GM12874 (cell line): ENCODE measurements at regions not wholly inside any gene's neighbourhood (a gene's known extent, or its start where the extent isn't known, plus 50 kb on each side); places are given as distances from the start of the nearest gene placed in this dataset.

Source experiments
- TF ChIP-seq, protein P1 (sequence below): IDR thresholded peaks from 2 replicates; pipeline ENCODE4 v1.5.1; 2011; ENCODE audit warnings: low read depth, mild to moderate bottlenecking, control low read depth, low read length, moderate library complexity; ENCODE audit not compliant: insufficient read depth

DNA sequence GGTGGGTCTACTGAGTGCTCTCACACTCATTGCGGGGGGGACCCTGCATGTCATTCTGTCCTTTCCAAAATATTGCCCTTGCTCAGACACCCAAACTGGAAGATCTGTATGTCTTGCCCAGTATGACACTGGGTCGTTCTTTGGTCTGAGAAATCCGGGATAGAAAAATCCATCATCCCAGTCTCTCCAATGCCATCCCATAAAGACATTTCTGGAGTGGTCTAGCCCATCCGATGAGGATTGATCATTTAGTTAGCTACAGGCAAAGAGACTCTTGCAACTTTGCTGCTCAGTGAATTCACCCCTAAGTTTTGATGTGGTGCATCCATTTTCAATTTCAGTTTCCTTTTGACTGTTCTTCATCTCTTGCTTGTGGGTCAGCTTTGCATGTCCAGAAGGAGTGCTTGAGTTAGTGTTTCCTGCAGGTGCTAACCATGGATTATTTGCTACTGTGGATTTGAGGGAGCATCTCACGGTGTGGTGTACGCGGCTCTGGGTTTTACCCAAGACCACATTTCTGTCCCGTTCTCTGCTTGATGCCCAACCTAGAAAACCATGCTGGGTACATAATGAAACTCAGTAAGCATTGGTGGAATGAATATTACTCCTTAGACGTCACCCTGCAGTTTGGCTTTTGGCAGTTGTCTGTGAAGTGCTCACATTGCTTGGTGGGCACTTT is 247.0 kb upstream of the MKI67 start:
- TF ChIP-seq, protein P1, sequence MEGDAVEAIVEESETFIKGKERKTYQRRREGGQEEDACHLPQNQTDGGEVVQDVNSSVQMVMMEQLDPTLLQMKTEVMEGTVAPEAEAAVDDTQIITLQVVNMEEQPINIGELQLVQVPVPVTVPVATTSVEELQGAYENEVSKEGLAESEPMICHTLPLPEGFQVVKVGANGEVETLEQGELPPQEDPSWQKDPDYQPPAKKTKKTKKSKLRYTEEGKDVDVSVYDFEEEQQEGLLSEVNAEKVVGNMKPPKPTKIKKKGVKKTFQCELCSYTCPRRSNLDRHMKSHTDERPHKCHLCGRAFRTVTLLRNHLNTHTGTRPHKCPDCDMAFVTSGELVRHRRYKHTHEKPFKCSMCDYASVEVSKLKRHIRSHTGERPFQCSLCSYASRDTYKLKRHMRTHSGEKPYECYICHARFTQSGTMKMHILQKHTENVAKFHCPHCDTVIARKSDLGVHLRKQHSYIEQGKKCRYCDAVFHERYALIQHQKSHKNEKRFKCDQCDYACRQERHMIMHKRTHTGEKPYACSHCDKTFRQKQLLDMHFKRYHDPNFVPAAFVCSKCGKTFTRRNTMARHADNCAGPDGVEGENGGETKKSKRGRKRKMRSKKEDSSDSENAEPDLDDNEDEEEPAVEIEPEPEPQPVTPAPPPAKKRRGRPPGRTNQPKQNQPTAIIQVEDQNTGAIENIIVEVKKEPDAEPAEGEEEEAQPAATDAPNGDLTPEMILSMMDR = no peak

DNA sequence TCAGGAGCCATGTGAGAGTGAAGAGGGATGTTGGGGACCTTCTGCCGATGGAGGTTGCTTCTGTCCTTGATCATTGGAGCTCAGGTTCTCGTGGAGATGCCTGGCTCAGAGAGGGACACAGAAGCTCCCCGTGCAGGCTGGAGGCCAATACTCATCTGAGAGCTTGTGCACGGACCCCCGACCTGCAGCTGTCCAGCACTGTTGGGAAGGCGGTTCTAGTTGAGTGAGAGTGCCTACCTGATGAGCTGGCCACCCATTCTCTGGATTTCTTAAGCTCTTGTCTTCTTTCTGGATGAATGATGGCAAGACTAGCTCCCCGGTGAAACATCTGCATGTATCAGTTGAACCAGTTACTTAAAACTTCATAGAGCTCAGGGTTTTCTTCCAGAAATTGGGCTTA is 247.6 kb upstream of the MKI67 start:
- TF ChIP-seq, protein P1 = no peak

DNA sequence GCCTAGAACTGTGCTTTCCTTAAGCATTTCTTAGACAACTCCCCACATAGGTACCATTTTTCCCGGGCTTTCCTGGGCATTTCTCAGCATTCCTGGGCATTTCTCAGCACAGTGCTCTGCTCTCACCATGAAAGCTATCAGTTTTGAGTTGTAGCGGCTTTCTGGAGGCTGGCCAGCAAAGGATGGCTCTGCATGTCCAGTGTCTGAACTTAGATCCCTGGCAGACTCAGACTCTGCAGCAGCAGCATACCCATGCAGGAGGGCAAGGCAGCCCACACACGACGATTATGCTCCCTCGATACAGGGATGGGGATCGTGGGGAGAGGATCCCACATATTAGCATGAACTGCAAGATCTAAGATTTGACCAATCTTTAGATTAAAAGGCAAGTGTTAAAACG is 248.9 kb upstream of the MKI67 start:
- TF ChIP-seq, protein P1 = no peak

DNA sequence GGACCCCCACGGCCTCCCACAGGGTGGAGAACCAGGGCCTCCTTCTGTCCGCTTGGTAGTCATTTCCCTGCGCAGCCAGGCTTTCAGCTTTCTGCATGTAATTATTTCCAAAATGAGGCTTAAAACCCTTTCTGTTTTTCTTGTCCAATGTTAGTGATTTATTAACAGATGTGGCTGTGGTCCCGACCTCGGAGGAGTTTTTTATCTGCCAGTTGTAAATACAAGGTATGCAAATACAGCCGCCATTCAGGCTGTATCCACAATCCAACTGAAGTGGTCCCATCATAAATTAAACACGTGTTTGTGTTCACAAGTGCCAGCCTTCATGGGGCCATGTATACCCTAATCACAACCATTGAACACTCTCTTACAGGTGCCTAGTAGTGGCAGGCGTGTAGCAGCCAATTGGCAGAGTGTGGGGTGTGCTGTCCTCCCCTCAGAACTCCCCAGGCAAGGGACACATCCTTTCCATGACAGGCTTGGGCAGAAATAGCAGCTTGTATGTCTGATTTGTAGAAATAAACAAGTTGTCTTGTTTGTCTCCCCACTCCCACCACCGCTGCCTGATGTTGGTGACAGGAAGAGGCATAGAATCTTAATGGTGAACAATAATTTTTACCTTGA is 251.3 kb upstream of the MKI67 start:
- TF ChIP-seq, protein P1 = no peak

DNA sequence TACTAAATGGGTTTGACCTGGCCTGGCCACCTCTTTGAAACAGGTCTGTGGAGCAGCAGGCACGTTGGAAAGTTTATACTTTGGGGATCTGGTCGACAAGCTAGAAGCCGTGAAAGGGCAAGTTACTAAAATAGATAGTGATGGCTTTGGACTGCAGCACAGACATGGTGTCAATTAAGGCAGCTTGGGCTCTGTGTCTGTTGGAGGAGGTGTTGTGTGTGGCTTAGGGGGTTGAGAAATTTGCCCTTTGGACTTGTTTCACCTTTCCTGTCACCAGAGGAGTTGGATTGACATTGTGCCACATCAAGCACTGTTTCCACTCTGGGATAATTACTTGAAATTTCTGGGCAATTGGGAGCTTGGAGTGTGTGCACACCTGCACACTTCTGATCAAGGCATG is 251.8 kb upstream of the MKI67 start:
- TF ChIP-seq, protein P1 = no peak

DNA sequence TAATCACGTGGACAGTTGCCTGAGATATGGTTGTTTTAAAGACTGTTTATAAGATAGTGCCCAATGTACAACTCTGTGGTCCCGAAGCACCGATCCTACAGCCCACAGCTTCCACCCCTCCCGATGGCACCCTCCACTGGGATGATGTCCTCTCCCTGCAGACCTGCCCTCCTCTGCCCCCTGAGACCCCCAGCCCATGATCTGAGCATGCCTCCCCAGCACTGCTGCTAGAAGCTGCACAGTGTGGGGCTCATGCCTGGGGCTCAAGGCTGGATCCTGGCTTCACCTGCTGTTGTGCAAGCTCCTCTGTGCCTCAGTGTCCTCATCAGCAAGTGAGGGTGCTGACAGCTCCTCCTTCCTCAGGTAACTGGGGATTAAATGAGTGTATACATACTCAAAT is 254.7 kb upstream of the MKI67 start:
- TF ChIP-seq, protein P1 = no peak

DNA sequence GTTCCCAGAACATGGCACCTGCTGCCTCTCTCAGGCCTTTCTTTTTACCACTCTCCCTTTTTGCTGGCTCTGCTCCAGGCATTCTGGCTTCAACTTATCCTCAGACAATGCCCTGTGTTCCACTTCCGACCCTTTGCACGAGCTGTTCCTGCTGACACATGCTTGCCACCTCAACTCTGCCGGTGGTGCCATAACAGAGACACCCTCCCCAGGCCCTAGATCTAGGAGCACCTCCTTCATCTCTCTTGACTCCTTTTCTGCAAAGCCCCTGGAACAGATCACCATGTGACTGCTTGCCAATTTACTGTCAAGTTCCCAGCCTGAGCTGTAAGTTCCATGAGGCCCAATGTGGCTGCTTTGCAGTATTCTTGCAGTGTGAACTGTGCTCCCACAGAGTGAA is 256.0 kb upstream of the MKI67 start:
- TF ChIP-seq, protein P1 = no peak
